ENCODE measurements at regions not wholly inside any gene's neighbourhood (a gene's known extent, or its start where the extent isn't known, plus 50 kb on each side); places are given as distances from the start of the nearest gene placed in this dataset.

DNA sequence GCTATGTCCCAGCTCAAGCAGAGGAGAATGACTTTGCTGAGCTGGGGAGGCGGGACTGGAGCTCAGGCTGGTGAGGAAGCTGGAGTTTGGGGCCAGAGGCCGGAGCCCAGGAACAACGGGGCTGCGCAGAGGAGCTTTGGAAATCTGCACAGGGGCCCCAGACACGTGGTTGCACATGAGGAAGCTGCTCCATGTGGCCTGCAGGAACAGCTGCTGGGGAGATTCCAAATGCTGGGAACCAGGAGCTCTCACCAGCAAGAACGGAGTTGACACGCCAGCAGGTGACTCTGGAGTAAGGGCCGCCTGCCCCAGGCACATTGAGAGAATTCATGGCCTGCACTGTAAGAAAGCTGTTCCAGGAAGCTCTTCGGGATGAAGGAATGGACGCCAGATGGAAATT is 91.0 kb downstream of the OLFM1 start:
- no peak for TF ChIP-seq EP300 (conservative IDR thresholded peaks at IDR 0.05; ENCODE audit: poor library complexity, severe bottlenecking)
- TF ChIP-seq, protein P1, sequence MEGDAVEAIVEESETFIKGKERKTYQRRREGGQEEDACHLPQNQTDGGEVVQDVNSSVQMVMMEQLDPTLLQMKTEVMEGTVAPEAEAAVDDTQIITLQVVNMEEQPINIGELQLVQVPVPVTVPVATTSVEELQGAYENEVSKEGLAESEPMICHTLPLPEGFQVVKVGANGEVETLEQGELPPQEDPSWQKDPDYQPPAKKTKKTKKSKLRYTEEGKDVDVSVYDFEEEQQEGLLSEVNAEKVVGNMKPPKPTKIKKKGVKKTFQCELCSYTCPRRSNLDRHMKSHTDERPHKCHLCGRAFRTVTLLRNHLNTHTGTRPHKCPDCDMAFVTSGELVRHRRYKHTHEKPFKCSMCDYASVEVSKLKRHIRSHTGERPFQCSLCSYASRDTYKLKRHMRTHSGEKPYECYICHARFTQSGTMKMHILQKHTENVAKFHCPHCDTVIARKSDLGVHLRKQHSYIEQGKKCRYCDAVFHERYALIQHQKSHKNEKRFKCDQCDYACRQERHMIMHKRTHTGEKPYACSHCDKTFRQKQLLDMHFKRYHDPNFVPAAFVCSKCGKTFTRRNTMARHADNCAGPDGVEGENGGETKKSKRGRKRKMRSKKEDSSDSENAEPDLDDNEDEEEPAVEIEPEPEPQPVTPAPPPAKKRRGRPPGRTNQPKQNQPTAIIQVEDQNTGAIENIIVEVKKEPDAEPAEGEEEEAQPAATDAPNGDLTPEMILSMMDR (IDR thresholded peaks at IDR 0.05; ENCODE audit: poor library complexity, severe bottlenecking), result no peak
- no peak for TF ChIP-seq RAD21 (conservative IDR thresholded peaks at IDR 0.05)
